MM.1S (cell line): ENCODE measurements at regions not wholly inside any gene's neighbourhood (a gene's known extent, or its start where the extent isn't known, plus 50 kb on each side); places are given as distances from the start of the nearest gene placed in this dataset.
A peak's percentile ranks its signal among the peaks of the same experiment; 100 is the strongest.

Experiments used
- DNase-seq: peaks from one replicate; pipeline ENCODE4 v3.0.0-alpha.2; 2015
- H2AFZ ChIP-seq: fragments of 300-600 bp; sonication (generic); 2 replicates; pipeline ENCODE4 v1.6.0; 2016; ENCODE audit warnings: antibody characterized with exemption, low read length
- H3F3A ChIP-seq: fragments of 300-600 bp; sonication (generic); 2 replicates; pipeline ENCODE4 v1.6.1; 2016; ENCODE audit warnings: mild to moderate bottlenecking, antibody characterized with exemption, low read length, moderate library complexity, mixed read lengths; ENCODE audit not compliant: insufficient read depth
- H3K27ac ChIP-seq: fragments of 300-600 bp; sonication (generic); 2 replicates; pipeline ENCODE4 v1.5.1; 2016; ENCODE audit warnings: mild to moderate bottlenecking, low read length
- H3K27me3 ChIP-seq: fragments of 300-600 bp; sonication (generic); replicated peaks from 2 replicates; pipeline ENCODE4 v1.6.0; 2016; ENCODE audit warnings: low read length; ENCODE audit not compliant: insufficient read depth
- H3K36me3 ChIP-seq: fragments of 300-600 bp; sonication (generic); replicated peaks from 2 replicates; pipeline ENCODE4 v1.6.1; 2016; ENCODE audit warnings: mild to moderate bottlenecking, low read length, mixed read lengths; ENCODE audit not compliant: insufficient read depth
- H3K4me1 ChIP-seq: fragments of 300-600 bp; sonication (generic); 2 replicates; pipeline ENCODE4 v1.6.1; 2016; ENCODE audit warnings: low read length, mixed read lengths
- H3K4me2 ChIP-seq: fragments of 300-600 bp; sonication (generic); 2 replicates; pipeline ENCODE4 v1.6.0; 2016; ENCODE audit warnings: low read depth, low read length
- H3K4me3 ChIP-seq: fragments of 300-600 bp; sonication (generic); 2 replicates; pipeline ENCODE4 v1.5.1; 2016; ENCODE audit warnings: low read length, mixed read lengths
- H3K79me2 ChIP-seq: fragments of 300-600 bp; sonication (generic); 2 replicates; pipeline ENCODE4 v1.6.1; 2016; ENCODE audit warnings: mixed run types, low read length, mixed read lengths
- H3K9ac ChIP-seq: fragments of 300-600 bp; sonication (generic); 2 replicates; pipeline ENCODE4 v1.6.1; 2016; ENCODE audit warnings: low read length, mixed read lengths
- H3K9me2 ChIP-seq: fragments of 300-600 bp; sonication (generic); replicated peaks from 2 replicates; pipeline ENCODE4 v1.6.1; 2016; ENCODE audit warnings: mild to moderate bottlenecking, low read length, mixed read lengths; ENCODE audit not compliant: insufficient read depth
- H3K9me3 ChIP-seq: fragments of 300-600 bp; sonication (generic); replicated peaks from 2 replicates; pipeline ENCODE4 v1.6.1; 2016; ENCODE audit warnings: mild to moderate bottlenecking, low read length, mixed read lengths; ENCODE audit not compliant: insufficient read depth
- H4K20me1 ChIP-seq: fragments of 300-600 bp; sonication (generic); 2 replicates; pipeline ENCODE4 v1.6.1; 2016; ENCODE audit warnings: mild to moderate bottlenecking, low read length, moderate library complexity, mixed read lengths; ENCODE audit not compliant: insufficient read depth
- EZH2 ChIP-seq: fragments of 300-600 bp; sonication (generic); optimal IDR thresholded peaks from 2 replicates; pipeline ENCODE3; 2017; ENCODE audit warnings: low read depth, mild to moderate bottlenecking, antibody characterized with exemption, low read length, mixed read lengths
- EZH2phosphoT487 ChIP-seq: fragments of 300-600 bp; sonication (generic); IDR thresholded peaks from 2 replicates; pipeline ENCODE4 v1.6.1; 2018; ENCODE audit warnings: antibody characterized with exemption, low read length
- TF ChIP-seq, protein P1 (sequence below): fragments of 300-600 bp; sonication (generic); IDR thresholded peaks from 2 replicates; pipeline ENCODE4 v1.5.1; 2016; ENCODE audit warnings: antibody characterized with exemption, low read length, mixed read lengths

DNA sequence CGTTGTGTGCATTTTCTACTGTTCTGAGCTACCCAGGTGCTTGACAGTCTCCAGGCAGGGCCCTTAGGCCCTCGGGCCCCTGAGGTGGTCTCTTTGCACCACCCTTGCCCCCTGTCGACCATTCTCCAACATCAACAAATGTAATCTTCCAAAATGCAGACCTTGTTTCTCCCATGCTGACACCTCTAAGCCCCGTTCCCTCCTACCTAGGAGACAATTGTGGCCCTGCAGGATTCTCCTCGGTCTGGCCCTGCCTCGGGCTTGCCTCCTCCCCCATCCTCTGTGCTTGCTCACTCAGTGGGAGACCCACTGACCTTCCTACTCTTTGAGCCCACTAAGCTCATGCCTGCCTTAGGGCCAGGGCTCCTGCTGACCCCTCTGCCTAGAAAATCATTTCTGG, 104.2 kb upstream of the TARDBP start:
- Histone ChIP-seq H3K4me2 (no peak overlapping the region), H3K9me2 (no peaks in the 10 kb centered on the region)

DNA sequence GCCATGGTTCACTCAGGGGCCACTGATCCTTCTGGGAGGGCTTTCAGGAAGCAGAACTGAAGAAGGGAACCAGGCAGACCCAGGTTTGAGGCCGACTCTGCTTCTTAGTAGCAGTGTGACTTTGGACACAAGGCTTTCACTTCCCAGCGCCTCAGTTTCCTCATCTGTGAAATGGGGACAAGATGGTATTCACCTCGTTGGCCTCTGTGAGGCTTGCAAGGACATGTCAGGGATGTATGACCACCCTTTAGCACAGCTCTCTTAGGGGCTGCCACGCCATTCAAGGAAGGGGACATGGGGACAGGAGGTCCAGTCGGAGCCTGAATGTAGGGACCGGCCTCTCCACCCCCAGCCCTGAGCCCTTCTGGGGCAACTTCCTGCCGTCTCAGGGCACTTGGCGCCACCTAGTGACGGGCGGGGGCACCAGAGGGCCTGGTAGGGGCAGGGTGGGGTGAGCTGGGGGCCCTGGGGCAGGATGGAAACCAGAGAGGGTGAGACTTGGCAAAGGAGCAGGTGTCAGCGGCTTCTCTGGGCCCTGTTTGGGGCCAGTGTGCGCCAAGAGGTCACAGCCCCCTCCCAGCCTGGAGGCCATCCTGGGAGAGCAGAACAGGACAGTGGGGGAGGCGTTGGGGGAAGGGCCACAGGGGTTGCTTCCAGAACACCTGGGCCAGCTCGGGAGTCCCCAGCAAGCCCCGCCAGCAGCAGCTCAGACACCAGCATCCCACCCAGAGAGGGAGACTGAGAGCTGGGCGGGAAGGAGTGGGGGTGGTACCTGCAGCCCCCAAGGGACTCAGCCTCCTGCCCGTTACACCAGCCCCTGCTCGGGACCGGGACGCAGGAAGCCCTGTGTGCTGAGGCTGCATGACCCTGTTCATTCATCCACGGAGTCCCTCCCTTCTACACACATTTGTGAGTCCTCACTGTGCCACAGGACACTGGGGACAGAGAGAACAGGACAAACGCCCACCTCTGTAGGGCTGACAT, 102.5 kb upstream of the TARDBP start:
- Histone ChIP-seq H3K4me3 (no peak overlapping the region), H3K27ac (no peak overlapping the region), H3K4me1 (no peaks in the 10 kb centered on the region), H2AFZ (no peak overlapping the region), H4K20me1 (no peaks in the 10 kb centered on the region), H3F3A (no peaks in the 10 kb centered on the region), H3K27me3 (peaks cover 98% of the 10 kb centered on the region), H3K9me3 (no peaks in the 10 kb centered on the region), H3K9me2 (no peaks in the 10 kb centered on the region), H3K4me2 (no peak overlapping the region), H3K36me3 (no peaks in the 10 kb centered on the region), H3K79me2 (no peaks in the 10 kb centered on the region), H3K9ac (no peak overlapping the region)
- TF ChIP-seq, protein P1, sequence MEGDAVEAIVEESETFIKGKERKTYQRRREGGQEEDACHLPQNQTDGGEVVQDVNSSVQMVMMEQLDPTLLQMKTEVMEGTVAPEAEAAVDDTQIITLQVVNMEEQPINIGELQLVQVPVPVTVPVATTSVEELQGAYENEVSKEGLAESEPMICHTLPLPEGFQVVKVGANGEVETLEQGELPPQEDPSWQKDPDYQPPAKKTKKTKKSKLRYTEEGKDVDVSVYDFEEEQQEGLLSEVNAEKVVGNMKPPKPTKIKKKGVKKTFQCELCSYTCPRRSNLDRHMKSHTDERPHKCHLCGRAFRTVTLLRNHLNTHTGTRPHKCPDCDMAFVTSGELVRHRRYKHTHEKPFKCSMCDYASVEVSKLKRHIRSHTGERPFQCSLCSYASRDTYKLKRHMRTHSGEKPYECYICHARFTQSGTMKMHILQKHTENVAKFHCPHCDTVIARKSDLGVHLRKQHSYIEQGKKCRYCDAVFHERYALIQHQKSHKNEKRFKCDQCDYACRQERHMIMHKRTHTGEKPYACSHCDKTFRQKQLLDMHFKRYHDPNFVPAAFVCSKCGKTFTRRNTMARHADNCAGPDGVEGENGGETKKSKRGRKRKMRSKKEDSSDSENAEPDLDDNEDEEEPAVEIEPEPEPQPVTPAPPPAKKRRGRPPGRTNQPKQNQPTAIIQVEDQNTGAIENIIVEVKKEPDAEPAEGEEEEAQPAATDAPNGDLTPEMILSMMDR: peak; percentile 54
- TF ChIP-seq EZH2: no peak
- DNase-seq: peak; percentile 46

More for the DNA sequence above, 104.2 kb upstream of the TARDBP start:
- no peak overlapping the region for H3K4me3 ChIP-seq
- no peak for DNase-seq
- no peaks in the 10 kb centered on the region for H3K36me3 ChIP-seq
- no peaks in the 10 kb centered on the region for H3K4me1 ChIP-seq
- H3K27me3 ChIP-seq: peaks cover 98% of the 10 kb centered on the region
- H4K20me1 ChIP-seq: no peaks in the 10 kb centered on the region
- no peaks in the 10 kb centered on the region for H3F3A ChIP-seq
- no peaks in the 10 kb centered on the region for H3K9me3 ChIP-seq
- H3K9ac ChIP-seq: no peak overlapping the region
- no peak overlapping the region for H3K27ac ChIP-seq
- no peak overlapping the region for H2AFZ ChIP-seq
- TF ChIP-seq EZH2phosphoT487 (no peak), EZH2 (no peak)
- TF ChIP-seq, protein P1: no peak
- H3K79me2 ChIP-seq: no peaks in the 10 kb centered on the region

DNA sequence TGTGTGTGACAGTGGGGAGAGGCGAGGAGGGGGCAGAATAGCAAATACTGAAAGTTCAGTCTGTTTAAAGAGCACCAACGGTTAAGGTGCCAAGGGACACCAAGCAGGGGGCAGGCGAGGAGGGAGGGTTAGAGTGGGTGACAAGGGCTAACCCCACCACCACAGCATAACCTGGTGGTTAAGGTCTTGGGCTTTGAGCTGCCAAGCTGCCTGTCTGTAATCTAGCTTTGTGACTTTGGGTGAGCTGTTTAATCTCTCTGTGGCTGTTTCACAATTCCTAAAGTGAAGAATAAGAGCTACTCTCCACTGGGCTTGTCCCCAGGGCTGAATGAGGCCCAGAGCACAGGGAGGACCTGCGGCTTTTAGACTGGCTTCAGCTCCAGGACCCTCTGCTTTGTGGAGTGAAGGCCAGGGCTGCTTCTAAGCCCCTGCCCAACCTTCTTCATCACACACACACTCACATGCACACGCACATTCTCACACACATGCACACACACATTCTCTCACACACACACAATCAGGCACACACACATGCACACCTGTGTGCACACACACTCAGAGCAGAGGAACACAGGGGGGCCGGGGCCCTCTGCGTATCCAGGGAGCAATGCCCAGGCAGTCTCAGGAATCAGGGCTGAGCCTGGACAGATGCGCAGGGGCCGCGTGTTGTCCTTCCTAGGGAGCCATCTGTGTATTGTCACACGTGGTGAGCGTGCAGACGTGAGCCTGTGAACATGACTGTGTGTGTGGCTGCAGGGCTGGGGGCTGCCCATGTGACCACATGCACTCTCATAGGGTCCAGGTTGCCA, 101.6 kb upstream of the TARDBP start:
- no peak for DNase-seq
- no peaks in the 10 kb centered on the region for H3K4me1 ChIP-seq
- no peak overlapping the region for H3K27ac ChIP-seq
- H3K36me3 ChIP-seq: no peaks in the 10 kb centered on the region
- H3K9me3 ChIP-seq: no peaks in the 10 kb centered on the region
- peaks cover 99% of the 10 kb centered on the region for H3K27me3 ChIP-seq
- no peaks in the 10 kb centered on the region for H3F3A ChIP-seq
- H3K4me3 ChIP-seq: no peak overlapping the region
- no peak overlapping the region for H3K4me2 ChIP-seq
- no peak overlapping the region for H3K9ac ChIP-seq
- H3K9me2 ChIP-seq: no peaks in the 10 kb centered on the region
- H2AFZ ChIP-seq: no peak overlapping the region
- no peaks in the 10 kb centered on the region for H3K79me2 ChIP-seq
- TF ChIP-seq, protein P1: no peak
- TF ChIP-seq EZH2 (no peak), EZH2phosphoT487 (no peak)
- H4K20me1 ChIP-seq: no peaks in the 10 kb centered on the region
